ENCODE measurements at regions not wholly inside any gene's neighbourhood (a gene's known extent, or its start where the extent isn't known, plus 50 kb on each side); places are given as distances from the start of the nearest gene placed in this dataset.

DNA sequence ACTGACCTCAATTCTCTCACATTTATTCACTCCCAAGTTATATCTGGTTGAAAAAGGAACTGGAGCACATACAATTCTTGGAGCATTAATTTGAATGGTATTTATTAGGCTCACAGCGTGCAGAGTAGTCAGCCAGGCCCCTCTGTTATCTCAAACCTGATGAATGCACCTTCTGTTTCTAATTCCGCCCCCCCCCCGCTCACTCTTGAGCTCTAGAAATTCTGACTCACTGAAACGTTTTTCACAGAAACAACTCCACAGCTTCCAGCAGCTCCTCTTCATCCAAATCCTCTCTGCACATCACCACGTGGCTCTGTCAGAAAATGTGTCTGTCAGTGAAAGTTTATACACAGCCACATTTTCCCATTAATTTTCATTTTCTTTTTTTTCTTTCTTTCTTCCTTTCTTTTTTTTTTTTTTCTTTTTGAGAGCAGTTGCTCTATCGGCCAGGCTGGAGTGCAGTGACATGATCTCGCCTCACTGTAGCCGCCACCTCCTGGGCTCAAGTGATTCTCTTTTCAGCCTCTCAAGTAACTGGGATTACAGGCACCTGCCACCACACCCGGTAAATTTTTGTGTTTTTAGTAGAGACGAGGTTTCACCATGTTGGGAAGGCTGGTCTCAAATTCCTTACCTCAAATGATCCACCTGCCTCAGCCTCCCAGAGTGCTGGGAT, 109.4 kb downstream of the TBXT start:
- DNase-seq (ENCODE audit: low read depth), result no peak
- H3K36me3 ChIP-seq (ENCODE audit: control insufficient read depth, insufficient read depth, low read length), result no peaks in the 10 kb centered on the region
- no peaks in the 10 kb centered on the region for H3K27me3 ChIP-seq (ENCODE audit: control insufficient read depth, insufficient read depth, low read length)
- H3K4me3 ChIP-seq (ENCODE audit: low read depth, low read length), result no peak overlapping the region
- TF ChIP-seq, protein P1, sequence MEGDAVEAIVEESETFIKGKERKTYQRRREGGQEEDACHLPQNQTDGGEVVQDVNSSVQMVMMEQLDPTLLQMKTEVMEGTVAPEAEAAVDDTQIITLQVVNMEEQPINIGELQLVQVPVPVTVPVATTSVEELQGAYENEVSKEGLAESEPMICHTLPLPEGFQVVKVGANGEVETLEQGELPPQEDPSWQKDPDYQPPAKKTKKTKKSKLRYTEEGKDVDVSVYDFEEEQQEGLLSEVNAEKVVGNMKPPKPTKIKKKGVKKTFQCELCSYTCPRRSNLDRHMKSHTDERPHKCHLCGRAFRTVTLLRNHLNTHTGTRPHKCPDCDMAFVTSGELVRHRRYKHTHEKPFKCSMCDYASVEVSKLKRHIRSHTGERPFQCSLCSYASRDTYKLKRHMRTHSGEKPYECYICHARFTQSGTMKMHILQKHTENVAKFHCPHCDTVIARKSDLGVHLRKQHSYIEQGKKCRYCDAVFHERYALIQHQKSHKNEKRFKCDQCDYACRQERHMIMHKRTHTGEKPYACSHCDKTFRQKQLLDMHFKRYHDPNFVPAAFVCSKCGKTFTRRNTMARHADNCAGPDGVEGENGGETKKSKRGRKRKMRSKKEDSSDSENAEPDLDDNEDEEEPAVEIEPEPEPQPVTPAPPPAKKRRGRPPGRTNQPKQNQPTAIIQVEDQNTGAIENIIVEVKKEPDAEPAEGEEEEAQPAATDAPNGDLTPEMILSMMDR (IDR thresholded peaks at IDR 0.05; ENCODE audit: insufficient read depth, low read length, severe bottlenecking), result no peak
- no peak for FAIRE-seq

DNA sequence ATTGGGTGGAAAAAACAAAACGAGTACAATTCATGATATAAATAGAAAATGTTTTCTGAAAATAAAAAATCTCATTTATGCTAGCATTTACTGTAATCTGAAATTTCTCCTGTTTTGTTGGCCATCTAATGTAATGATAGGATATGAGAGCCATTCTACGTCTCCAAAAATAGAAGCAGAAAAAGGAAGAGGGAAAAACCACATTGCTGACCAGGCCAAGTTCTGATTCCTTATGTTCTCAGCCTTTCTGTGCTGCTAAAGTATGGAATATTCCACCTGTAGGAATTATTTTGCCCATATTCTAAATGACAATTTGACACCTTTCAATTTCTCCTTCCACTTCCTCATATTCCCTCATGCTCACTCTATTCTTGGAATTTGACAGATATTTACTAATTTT, 110.2 kb downstream of the TBXT start:
- H3K27me3 ChIP-seq (ENCODE audit: control insufficient read depth, insufficient read depth, low read length), result no peaks in the 10 kb centered on the region
- no peak overlapping the region for H3K4me3 ChIP-seq (ENCODE audit: low read depth, low read length)
- H3K36me3 ChIP-seq (ENCODE audit: control insufficient read depth, insufficient read depth, low read length), result no peaks in the 10 kb centered on the region
- FAIRE-seq (no peak), DNase-seq (ENCODE audit: low read depth) (no peak)
- TF ChIP-seq, protein P1 (IDR thresholded peaks at IDR 0.05; ENCODE audit: insufficient read depth, low read length, severe bottlenecking), result no peak

DNA sequence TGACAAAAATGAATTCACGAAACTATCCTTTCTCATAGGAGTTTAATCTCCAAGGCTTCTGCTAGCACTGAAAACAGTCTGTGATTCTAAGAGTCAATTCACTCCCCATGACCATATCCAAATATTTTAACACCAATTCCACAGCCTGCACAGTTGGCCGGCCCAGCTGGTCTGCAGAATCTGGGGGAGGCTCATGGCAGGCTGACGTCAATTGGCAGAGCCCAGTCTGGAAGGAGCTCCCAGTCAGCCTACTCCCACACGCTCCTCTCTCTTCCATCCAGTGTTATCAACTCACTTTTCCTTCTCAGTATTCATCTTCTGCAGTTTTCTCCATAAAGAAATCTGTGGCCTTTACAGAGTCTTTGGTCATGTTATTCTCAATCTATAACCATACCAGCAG, 111.0 kb downstream of the TBXT start:
- DNase-seq (ENCODE audit: low read depth) (no peak), FAIRE-seq (no peak)
- H3K36me3 ChIP-seq (ENCODE audit: control insufficient read depth, insufficient read depth, low read length), result no peaks in the 10 kb centered on the region
- no peaks in the 10 kb centered on the region for H3K27me3 ChIP-seq (ENCODE audit: control insufficient read depth, insufficient read depth, low read length)
- no peak overlapping the region for H3K4me3 ChIP-seq (ENCODE audit: low read depth, low read length)
- TF ChIP-seq, protein P1 (IDR thresholded peaks at IDR 0.05; ENCODE audit: insufficient read depth, low read length, severe bottlenecking), result no peak

DNA sequence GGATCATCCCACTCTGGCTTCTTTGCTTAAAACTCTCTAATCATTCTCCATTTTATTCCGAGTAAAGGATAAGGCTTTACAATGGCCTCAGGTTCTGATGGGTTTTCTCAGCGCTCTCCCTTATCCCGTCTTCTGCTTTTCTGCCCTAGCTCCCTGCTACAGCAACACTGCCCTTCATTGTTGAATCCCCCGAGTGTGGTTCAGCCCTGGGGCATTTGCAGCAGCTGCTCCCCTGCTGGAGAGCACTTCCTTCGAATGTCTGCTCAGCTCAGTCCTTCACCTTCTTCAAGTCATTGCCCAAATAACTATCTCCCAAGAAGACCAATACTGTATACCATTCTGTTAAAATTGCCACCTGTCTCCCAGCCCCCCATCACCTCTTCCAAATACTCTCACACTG, 111.8 kb downstream of the TBXT start:
- Histone ChIP-seq H3K27me3 (ENCODE audit: control insufficient read depth, insufficient read depth, low read length) (no peaks in the 10 kb centered on the region), H3K4me3 (ENCODE audit: low read depth, low read length) (no peak overlapping the region), H3K36me3 (ENCODE audit: control insufficient read depth, insufficient read depth, low read length) (no peaks in the 10 kb centered on the region)
- FAIRE-seq (no peak), DNase-seq (ENCODE audit: low read depth) (no peak)
- TF ChIP-seq, protein P1 (IDR thresholded peaks at IDR 0.05; ENCODE audit: insufficient read depth, low read length, severe bottlenecking), result no peak

DNA sequence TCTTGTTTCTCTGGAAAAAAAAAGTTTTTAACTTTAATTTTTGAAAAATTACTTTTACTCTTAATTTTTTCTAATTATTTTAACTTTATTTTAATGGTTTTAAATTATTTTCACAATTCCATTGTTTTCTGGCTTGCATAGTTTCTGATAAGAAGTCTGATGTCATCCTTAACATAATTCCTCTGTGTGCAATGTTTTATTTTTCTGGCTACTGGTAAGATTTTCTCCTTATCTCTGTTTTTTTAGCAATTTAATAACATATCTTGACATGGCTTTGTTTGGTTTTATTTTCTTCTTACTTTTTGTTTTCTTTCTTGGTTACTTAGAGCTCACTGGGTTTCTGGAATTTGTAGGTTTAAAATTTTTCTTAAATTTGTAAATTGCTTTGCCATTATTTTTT, 114.8 kb downstream of the TBXT start:
- Histone ChIP-seq H3K27me3 (ENCODE audit: control insufficient read depth, insufficient read depth, low read length) (no peaks in the 10 kb centered on the region), H3K36me3 (ENCODE audit: control insufficient read depth, insufficient read depth, low read length) (no peaks in the 10 kb centered on the region), H3K4me3 (ENCODE audit: low read depth, low read length) (no peak overlapping the region)
- no peak for DNase-seq (ENCODE audit: low read depth)
- FAIRE-seq, result no peak
- TF ChIP-seq, protein P1 (IDR thresholded peaks at IDR 0.05; ENCODE audit: insufficient read depth, low read length, severe bottlenecking), result no peak

DNA sequence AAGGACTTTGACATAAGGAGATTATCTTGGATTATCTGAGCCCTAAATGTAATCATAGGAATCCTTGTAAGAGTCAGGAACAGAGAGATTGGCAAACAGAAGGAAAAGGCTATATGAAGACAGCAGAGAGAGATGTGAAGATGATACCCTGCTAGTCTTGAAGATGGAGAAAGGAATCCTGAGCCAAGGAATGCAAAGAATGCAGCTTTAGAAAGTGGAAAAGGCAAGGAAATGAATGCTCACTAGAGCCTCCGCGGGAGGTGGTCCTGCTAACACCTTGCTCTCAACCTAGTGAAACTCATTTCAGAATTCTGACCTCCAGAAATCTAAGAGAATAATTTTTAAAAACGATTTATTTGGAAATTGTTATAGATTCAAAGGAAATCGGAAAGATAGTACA, 117.1 kb downstream of the TBXT start:
- TF ChIP-seq, protein P1 (IDR thresholded peaks at IDR 0.05; ENCODE audit: insufficient read depth, low read length, severe bottlenecking), result no peak
- H3K4me3 ChIP-seq (ENCODE audit: low read depth, low read length), result no peak overlapping the region
- no peak for FAIRE-seq
- DNase-seq (ENCODE audit: low read depth), result no peak
- no peaks in the 10 kb centered on the region for H3K36me3 ChIP-seq (ENCODE audit: control insufficient read depth, insufficient read depth, low read length)
- no peaks in the 10 kb centered on the region for H3K27me3 ChIP-seq (ENCODE audit: control insufficient read depth, insufficient read depth, low read length)
